K562 (cell line): ENCODE measurements at regions not wholly inside any gene's neighbourhood (a gene's known extent, or its start where the extent isn't known, plus 50 kb on each side); places are given as distances from the start of the nearest gene placed in this dataset.

ENCODE experiments used
- ATAC-seq: fragments of 200-7000 bp; cut with Tn5 transposase; 3 replicates; pipeline ENCODE4 v1.9.1; 2020; ENCODE audit warnings: moderate library complexity
- BruUV-seq: library from RNA; stranded (reverse); fragments of 400-500 nt; replicated peaks from 2 replicates; lab custom pipeline; 2021; lab: Mats Ljungman, UMichigan
- CTCF ChIA-PET: fragments of 300-600 bp; formaldehyde crosslinking; extraction: SDS; loops from one replicate; lab custom pipeline; 2021; ENCODE audit warnings: low intra/inter-chr PET ratio; lab: Yijun Ruan, JAX
- POLR2A ChIA-PET: fragments of 300-600, 350-650 bp; sonication (Branson Sonifier 250); formaldehyde crosslinking; extraction: SDS; loops from one replicate; lab custom pipeline; 2021; ENCODE audit warnings: antibody characterized with exemption, inconsistent platforms; lab: Yijun Ruan, JAX
- DNase-seq, 4 experiments: peaks; one replicate each; pipeline versions ENCODE4 v3.0.0 to v3.0.0-alpha.2; 2011 to 2018; ENCODE audit warnings: low spot score in 3 of 4, mixed read lengths in 3 of 4; ENCODE audit errors: extremely low read depth in 1 of 4
- FAIRE-seq: peaks from 2 replicates; lab custom pipeline; 2011; peaks lifted over from hg19 to GRCh38; lab: Jason Lieb, UNC
- H2AFZ ChIP-seq: 2 replicates; pipeline ENCODE4 v1.6.0; 2011; ENCODE audit warnings: low read depth, low read length, control low read depth, inconsistent platforms
- H3K27ac ChIP-seq: fragments of 200-600 bp; 3 replicates; pipeline ENCODE4 v1.8.0; 2011; ENCODE audit warnings: low read depth, mild to moderate bottlenecking, control low read depth, inconsistent platforms, low read length, moderate library complexity, mixed read lengths; ENCODE audit errors: extremely low read depth
- H3K27me3 ChIP-seq, 2 experiments: fragments of 300-600 bp in 1 of 2; 2 replicates in 1 of 2; 3 replicates in 1 of 2; pipeline versions ENCODE4 v1.6.0 to v1.8.0; 2011; ENCODE audit warnings: inconsistent platforms in 2 of 2, low read length in 2 of 2, mild to moderate bottlenecking in 1 of 2, mixed read lengths in 1 of 2, moderate library complexity in 1 of 2; ENCODE audit not compliant: control insufficient read depth in 2 of 2, insufficient read depth in 2 of 2
- H3K36me3 ChIP-seq: fragments of 300-600 bp; 3 replicates; pipeline ENCODE4 v1.8.0; 2011; ENCODE audit warnings: mild to moderate bottlenecking, low read length, inconsistent platforms; ENCODE audit not compliant: control insufficient read depth, insufficient read depth
- H3K4me1 ChIP-seq, 2 experiments: fragments of 200-600 bp in 1 of 2; replicated peaks in 1 of 2; 2 replicates in 1 of 2; 3 replicates in 1 of 2; pipeline versions ENCODE4 v1.5.1 to v1.8.0; 2011; ENCODE audit warnings: inconsistent platforms in 2 of 2, low read length in 2 of 2, mild to moderate bottlenecking in 1 of 2, mixed read lengths in 1 of 2, moderate library complexity in 1 of 2; ENCODE audit not compliant: control insufficient read depth in 2 of 2, insufficient read depth in 2 of 2
- H3K4me2 ChIP-seq: 2 replicates; pipeline ENCODE4 v1.6.1; 2011; ENCODE audit warnings: low read length, control low read depth, inconsistent platforms, mixed read lengths; ENCODE audit not compliant: insufficient read depth
- H3K4me3 ChIP-seq: fragments of 200-600 bp; sonication (generic), shearing (Covaris generic); 2 replicates; pipeline ENCODE4 v1.5.1; 2016; ENCODE audit warnings: control low read depth, inconsistent platforms
- H3K79me2 ChIP-seq: fragments of 200-600 bp; 3 replicates; pipeline ENCODE4 v1.8.0; 2011; ENCODE audit warnings: low read length, inconsistent platforms; ENCODE audit not compliant: control insufficient read depth, insufficient read depth
- H3K9ac ChIP-seq, 2 experiments: 2 replicates each; pipeline versions ENCODE4 v1.6.0 to v1.6.1; 2011; ENCODE audit warnings: low read depth in 2 of 2, low read length in 2 of 2, control low read depth in 1 of 2, inconsistent platforms in 1 of 2, mild to moderate bottlenecking in 1 of 2, mixed read lengths in 1 of 2; ENCODE audit not compliant: insufficient read depth in 1 of 2
- H3K9me1 ChIP-seq: one replicate; pipeline ENCODE4 v1.6.0; 2011; ENCODE audit warnings: inconsistent platforms, mild to moderate bottlenecking, low read length, moderate library complexity; ENCODE audit not compliant: control insufficient read depth, insufficient read depth
- H3K9me3 ChIP-seq: replicated peaks from 2 replicates; pipeline ENCODE4 v1.5.1; 2011; ENCODE audit warnings: low read depth, low read length, inconsistent platforms; ENCODE audit not compliant: control insufficient read depth, insufficient read depth
- H4K20me1 ChIP-seq: replicated peaks from 2 replicates; pipeline ENCODE4 v1.6.1; 2011; ENCODE audit warnings: low read length, inconsistent platforms, mixed read lengths; ENCODE audit not compliant: control insufficient read depth, insufficient read depth
- AFF4 ChIP-seq: sonication (generic); formaldehyde crosslinking; IDR thresholded peaks from 2 replicates; pipeline ENCODE4 v1.8.0; 2023; ENCODE audit warnings: mild to moderate bottlenecking, missing genetic modification reagents
- CBX1 ChIP-seq: sonication (generic); IDR thresholded peaks from 2 replicates; pipeline ENCODE4 v1.6.1; 2016; ENCODE audit warnings: antibody characterized with exemption, low read depth, mild to moderate bottlenecking
- MYC ChIP-seq, 2 experiments: fragments of 250-450 bp in 1 of 2; sonication (Bioruptor Pico) in 1 of 2; IDR thresholded peaks; 2 replicates each; pipeline versions ENCODE4 v1.5.1 to v1.6.1; 2012 to 2021; ENCODE audit warnings: low read depth in 2 of 2, borderline replicate concordance in 1 of 2, improper control_type of control experiment in 1 of 2, low read length in 1 of 2, mild to moderate bottlenecking in 1 of 2, moderate library complexity in 1 of 2
- MYNN ChIP-seq, 2 experiments: sonication (generic); formaldehyde crosslinking in 1 of 2; IDR thresholded peaks; 2 replicates each; pipeline versions ENCODE4 v1.5.0 to v1.6.1; 2016 to 2020; ENCODE audit warnings: antibody characterized with exemption in 1 of 2, missing genetic modification reagents in 1 of 2
- NCOA1 ChIP-seq: fragments of 450-650 bp; IDR thresholded peaks from 2 replicates; pipeline ENCODE4 v1.6.1; 2016; ENCODE audit warnings: low read depth
- SP1 ChIP-seq: sonication (generic); formaldehyde crosslinking; IDR thresholded peaks from 2 replicates; pipeline ENCODE4 v1.8.1; 2022; ENCODE audit warnings: mild to moderate bottlenecking, missing genetic modification reagents
- THRAP3 ChIP-seq: fragments of 450-650 bp; IDR thresholded peaks from 2 replicates; pipeline ENCODE4 v1.6.1; 2016; ENCODE audit warnings: mild to moderate bottlenecking, inconsistent platforms, borderline replicate concordance
- ZBTB17 ChIP-seq: fragments of 450-650 bp; formaldehyde crosslinking; IDR thresholded peaks from 2 replicates; pipeline ENCODE4 v1.4.0; 2020; ENCODE audit warnings: mild to moderate bottlenecking
- WGBS: fragments of 100-300 bp; shearing (Covaris generic); methylation state at CpG from one replicate; pipeline ENCODE4 v1.1.6; 2016; ENCODE audit warnings: low coverage, mixed read lengths; ENCODE audit not compliant: insufficient coverage; ENCODE audit errors: missing lambda C conversion rate; 5-methylcytosine and 5-hydroxymethylcytosine counted together
- in situ Hi-C: fragments of 300-500 bp; cut with MboI; formaldehyde crosslinking; loops from 4 replicates; pipeline ENCODE4 v1.15.0; 2018; ENCODE audit warnings: inconsistent platforms, mixed read lengths
- intact Hi-C: fragments of 100-400 bp; cut with micrococcal nuclease; formaldehyde crosslinking; loops from 2 replicates; pipeline ENCODE4 v1.14.2; 2022

- H3K79me2 ChIP-seq: no peaks in the 10 kb centered on the region
- POLR2A ChIA-PET: no interaction called here
- 0% methylated on average over 5 of the region's 5 CpGs for WGBS
- no peaks in the 10 kb centered on the region for H3K9me3 ChIP-seq
- no TSS peak for BruUV-seq
- H3K4me3 ChIP-seq: no peak overlapping the region
- CTCF ChIA-PET: no interaction called here
- H3K36me3 ChIP-seq: no peaks in the 10 kb centered on the region
- FAIRE-seq (no peak), ATAC-seq (no peak), DNase-seq (no peak)
- intact Hi-C loops: no loop called here
- H3K9ac ChIP-seq: no peak overlapping the region
- no peaks in the 10 kb centered on the region; a peak in 1 of 5 replicates for H3K4me1 ChIP-seq
- no peak overlapping the region for H2AFZ ChIP-seq
- no peaks in the 10 kb centered on the region for H3K9me1 ChIP-seq
- no peak for TF ChIP-seq THRAP3
- TF ChIP-seq CBX1: no peak
- no peak for TF ChIP-seq ZBTB17 (CRISPR knock-in tag)
- no peak for TF ChIP-seq MYNN (IDR thresholded peaks at IDR 0.05)
- no peak for TF ChIP-seq MYNN (CRISPR knock-in tag; IDR thresholded peaks at IDR 0.05)
- TF ChIP-seq NCOA1: no peak
- TF ChIP-seq MYC (IDR thresholded peaks at IDR 0.05; ENCODE audit: low read depth, low read length): no peak
- TF ChIP-seq MYC (CRISPR knock-in tag; IDR thresholded peaks at IDR 0.05; ENCODE audit: borderline replicate concordance, low read depth): no peak
- no peak for TF ChIP-seq AFF4 (CRISPR knock-in tag)
- no peak for TF ChIP-seq SP1 (CRISPR knock-in tag)
- no peaks in the 10 kb centered on the region for H4K20me1 ChIP-seq
- no peak overlapping the region for H3K4me2 ChIP-seq
- no peak overlapping the region for H3K27ac ChIP-seq
- in situ Hi-C loops: no loop called here
- H3K27me3 ChIP-seq: no peaks in the 10 kb centered on the region
Measured at GRCh38 chr5:39760385-39761198, 335.8 kb upstream of the DAB2 start.
